ENCODE measurements at regions not wholly inside any gene's neighbourhood (a gene's known extent, or its start where the extent isn't known, plus 50 kb on each side); places are given as distances from the start of the nearest gene placed in this dataset.

DNA sequence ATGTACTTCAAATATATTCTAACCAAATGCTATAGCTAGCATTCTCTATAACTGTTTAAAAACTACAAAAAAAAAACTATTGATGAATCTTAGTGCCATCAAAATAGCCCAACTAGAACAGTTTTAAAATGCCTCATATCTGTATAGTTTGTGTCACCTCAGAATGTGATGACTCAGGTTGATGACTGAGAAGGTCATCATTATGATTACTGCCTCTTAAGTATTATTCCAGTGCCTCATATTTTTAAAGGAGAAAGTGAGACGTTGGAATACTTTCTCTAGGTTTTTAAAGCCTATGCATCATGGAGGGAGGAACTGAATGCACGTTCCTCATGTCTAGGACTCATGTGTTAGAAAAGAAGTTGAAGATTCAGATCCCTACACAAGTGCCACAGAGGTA is 88.2 kb downstream of the TMA16 start:
- DNase-seq: no peak

- peak; percentile 47 for DNase-seq
Observed at GRCh38 chr4:163587867-163588266, 93.4 kb downstream of the TMA16 start.

DNA sequence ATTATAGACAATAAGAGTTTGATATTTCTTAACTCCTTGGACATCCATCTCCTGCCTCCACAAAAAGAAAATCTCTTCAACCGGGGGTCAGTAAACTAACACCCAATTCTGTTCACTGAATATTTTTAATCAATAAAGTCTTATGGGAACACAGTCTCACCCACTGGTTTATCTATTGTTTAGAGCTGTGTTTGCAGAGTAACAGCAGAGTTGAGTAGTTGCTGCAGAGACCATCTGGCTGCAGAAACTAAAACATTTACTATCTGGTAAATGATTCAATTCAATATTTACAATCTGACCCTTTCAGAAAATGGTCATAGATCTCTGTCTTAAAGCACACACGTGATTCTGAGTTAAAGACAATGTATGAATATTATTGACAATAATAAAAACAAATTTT is 94.0 kb downstream of the TMA16 start:
- DNase-seq: no peak

- DNase-seq: no peak
Observed at GRCh38 chr4:163590103-163590502, 95.6 kb downstream of the TMA16 start.

DNA sequence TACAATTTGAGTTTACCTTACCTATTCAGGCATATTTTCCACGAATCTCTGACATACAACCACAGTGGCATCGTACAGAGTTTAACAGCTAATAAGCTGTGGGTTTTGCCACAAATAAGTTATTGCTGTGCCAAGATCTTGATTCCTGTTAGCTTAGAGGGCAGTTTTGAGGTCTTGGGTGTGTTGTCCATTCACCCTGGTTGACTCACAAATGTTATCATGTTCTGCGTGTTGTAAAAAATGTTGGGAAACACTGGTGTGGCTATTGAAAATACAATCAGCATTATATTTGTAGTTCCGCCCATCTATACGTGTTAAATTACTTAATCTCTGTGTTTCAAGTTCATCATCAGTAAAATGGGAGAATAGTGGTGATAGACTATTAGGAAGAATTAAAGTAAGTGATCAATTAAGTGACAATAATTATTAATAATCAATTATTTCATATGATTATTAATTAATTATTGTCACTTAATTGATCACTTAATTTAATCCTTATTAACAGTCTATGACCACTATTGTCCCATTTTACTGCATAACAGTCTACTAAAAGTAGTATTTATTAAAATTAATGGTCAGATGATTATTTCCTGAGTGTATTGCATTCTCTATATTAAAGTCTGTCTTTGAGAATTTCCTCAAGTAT is 96.3 kb downstream of the TMA16 start:
- no peak for DNase-seq

- DNase-seq: no peak
Observed at GRCh38 chr4:163591614-163592020, 97.1 kb downstream of the TMA16 start.

GRCh38 chr4:163592212-163592611 is 97.7 kb downstream of the TMA16 start:
- no peak for DNase-seq

DNA sequence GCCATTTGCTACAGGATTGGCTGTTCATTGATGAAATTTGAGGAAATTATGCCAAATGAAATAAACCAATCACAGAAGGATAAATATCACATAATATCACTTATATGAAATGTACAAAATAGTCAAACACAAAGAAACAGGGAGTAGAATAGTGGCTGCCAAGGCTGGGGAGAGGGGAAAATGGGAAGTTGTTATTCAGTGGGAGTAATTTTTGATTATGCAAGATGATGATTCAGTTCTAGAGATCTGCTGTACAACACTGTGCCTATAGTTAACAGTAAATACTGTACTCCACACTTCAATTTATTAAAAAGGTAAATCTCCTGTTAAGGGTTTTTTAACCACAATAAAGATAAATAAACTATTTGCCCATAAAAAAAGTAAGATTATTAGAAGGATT is 101.1 kb downstream of the TMA16 start:
- DNase-seq: no peak

- no peak for DNase-seq
Observed at GRCh38 chr4:163598028-163598427, 103.5 kb downstream of the TMA16 start.

DNA sequence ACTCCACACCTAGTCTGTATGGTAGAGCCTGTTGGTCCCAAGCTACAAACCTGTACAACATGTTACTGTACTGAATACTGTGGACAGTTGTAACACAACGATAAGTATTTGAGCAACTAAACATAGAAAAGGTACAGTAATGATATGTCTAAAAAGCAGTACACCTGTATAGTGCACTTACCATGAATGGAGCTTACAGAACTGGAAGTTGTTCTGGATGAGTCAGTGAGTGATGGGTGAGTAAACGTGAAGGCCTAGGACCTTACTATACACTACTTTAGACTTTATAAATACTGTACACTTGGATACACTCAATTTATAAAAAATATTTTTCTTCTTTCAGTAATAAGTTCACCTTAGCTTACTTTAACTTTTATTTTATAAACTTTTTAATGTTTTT is 104.0 kb downstream of the TMA16 start:
- DNase-seq: no peak

GRCh38 chr4:163600727-163601126 is 106.2 kb downstream of the TMA16 start:
- DNase-seq: no peak

- DNase-seq: no peak
Observed at GRCh38 chr4:163603257-163603656, 108.8 kb downstream of the TMA16 start.

GRCh38 chr4:163606896-163607691 is 112.6 kb downstream of the TMA16 start:
- DNase-seq: no peak

- DNase-seq: no peak
Observed at GRCh38 chr4:163609019-163609418, 114.5 kb downstream of the TMA16 start.

GRCh38 chr4:163610648-163611047 is 116.2 kb downstream of the TMA16 start:
- DNase-seq: no peak

DNA sequence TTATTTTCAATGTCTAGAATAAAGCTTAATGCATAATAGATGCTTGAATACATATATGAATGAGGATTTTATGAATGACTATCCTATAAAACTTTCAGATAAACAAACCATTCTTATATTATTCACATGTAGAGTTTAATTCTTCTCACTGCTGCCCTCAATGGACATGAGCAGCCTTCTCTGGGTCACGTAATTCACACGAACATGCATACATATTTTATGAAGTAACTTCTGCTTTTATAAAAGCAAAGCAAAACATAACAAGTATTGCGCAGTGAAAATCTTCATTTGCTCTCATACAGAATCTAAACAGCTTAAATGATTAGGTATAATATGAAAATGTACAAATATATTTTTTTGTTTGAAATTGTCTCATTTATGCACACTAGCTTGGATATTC is 116.7 kb downstream of the TMA16 start:
- no peak for DNase-seq

- DNase-seq: no peak
Observed at GRCh38 chr4:163611784-163612445, 117.4 kb downstream of the TMA16 start.

- DNase-seq: no peak
Observed at GRCh38 chr4:163612762-163613161, 118.3 kb downstream of the TMA16 start.

GRCh38 chr4:163613383-163613782 is 118.9 kb downstream of the TMA16 start:
- no peak for DNase-seq

DNA sequence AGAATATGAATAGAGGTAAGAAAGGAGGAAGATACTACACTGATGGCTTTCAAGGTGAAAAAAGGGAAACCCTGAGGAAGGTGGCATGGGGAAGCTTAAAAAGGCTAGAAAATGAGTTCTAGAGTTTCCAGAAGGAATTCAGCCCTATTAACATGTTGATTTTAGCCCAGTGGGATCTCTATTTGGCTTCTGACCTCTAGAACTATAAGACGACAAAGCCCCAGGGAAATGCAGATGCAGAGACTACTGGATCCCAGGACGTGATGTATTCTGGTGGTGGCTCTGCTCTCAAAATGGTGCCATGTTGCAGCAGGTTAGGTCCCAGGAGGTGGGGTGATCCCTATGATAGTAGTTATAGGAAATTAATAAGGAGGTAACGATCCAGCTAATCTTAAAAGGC is 120.4 kb downstream of the TMA16 start:
- no peak for DNase-seq

DNA sequence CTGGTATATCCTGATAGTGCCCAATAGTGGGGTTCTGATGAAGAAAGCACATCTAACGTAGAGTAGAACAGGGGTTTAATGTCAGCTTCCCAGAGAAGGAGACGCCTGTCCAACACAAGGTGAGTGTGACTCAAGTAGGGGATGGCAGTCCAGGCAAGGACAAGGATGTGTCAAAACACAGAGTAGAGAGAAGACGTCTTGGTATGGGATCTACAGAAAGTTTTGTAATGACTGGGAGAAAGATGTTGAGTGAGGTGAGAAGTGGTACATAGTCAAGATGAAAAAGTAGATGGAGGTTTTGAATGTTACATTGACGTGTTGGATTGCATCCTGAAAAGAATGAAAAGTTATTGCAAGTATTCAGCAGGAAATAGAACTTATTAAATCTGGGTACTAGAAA is 124.4 kb downstream of the TMA16 start:
- no peak for DNase-seq

- no peak for DNase-seq
Observed at GRCh38 chr4:163620738-163621137, 126.2 kb downstream of the TMA16 start.

DNA sequence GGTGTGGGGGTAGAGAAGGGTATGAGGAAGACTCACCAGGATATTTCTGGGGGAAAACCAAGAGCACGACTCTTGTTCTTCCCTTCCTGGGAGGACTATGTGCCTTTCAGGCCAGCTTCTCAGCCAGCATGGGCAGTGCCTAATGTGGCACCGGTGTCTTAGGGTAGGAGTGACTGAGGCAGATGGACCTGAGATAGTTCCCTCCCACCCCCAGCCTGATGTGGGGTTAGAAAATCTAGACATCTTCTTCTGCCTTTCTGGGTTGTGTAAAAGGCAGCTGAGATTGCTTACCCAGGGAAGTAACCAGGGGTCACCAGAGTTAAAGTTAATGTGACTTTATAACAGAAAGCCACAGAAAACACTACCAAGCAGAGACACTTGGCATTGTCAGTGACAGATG is 127.3 kb downstream of the TMA16 start:
- no peak for DNase-seq

DNA sequence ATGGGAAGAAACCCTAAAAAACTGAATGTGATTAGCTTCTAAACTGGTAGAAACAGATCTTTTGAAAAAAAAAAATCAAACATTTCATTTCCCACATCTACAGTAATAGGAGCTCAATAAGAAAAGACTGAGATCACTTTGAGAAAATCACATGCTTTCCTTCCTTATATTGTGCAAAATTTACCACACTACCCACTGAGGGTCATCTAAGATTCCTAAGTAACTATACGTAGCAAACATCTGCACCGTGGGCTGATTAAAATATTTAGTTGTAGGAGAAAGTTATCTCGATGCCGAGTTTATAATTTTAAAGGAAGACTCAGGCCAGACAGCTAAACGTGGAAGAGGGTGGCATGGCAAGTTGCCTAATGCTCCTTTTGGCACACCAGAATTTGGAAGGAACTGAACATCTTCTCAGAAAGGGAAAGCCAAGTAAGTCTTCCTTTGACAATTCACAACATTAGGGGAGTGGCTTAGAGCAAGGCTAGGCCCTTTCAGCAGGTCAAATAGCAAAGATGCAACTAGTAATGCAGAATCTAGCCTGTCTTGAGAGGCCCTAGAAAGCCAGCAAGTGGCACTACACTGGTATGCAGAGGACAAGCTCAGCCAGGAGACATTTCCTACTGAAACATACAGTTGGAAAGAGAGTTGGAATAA is 128.0 kb downstream of the TMA16 start:
- no peak for DNase-seq

Measured in fibroblast of upper back skin (primary cell).